Lower leg skin (tissue), 4 donors: ENCODE measurements at regions not wholly inside any gene's neighbourhood (a gene's known extent, or its start where the extent isn't known, plus 50 kb on each side); places are given as distances from the start of the nearest gene placed in this dataset.

Experiments used
- DNase-seq, 2 donors: peaks; one replicate each; pipeline ENCODE4 v3.0.0-alpha.2; 2019; ENCODE audit warnings: low spot score in 2 of 2
- H3K4me3 ChIP-seq: fragments of 200-600 bp; sonication (generic); 2 replicates; pipeline ENCODE4 v1.5.1; 2017; ENCODE audit warnings: mild to moderate bottlenecking, low read depth; ENCODE audit not compliant: poor library complexity, severe bottlenecking
- POLR2A ChIP-seq, 2 donors: fragments of 450-650 bp; IDR thresholded peaks; one replicate each; pipeline ENCODE4 v1.6.1; 2016 to 2017; ENCODE audit warnings: antibody characterized with exemption in 2 of 2, mild to moderate bottlenecking in 1 of 2, moderate library complexity in 1 of 2
- WGBS, 2 donors: methylation state at CpG; one replicate each; pipeline ENCODE4 v1.1.5; 2018; 5-methylcytosine and 5-hydroxymethylcytosine counted together
- intact Hi-C: fragments of 100-400 bp; cut with DNase I; formaldehyde crosslinking; loops from one replicate; pipeline ENCODE4 v1.15.0; 2023; ENCODE audit warnings: low total_unique reads
- TF ChIP-seq, protein P1 (sequence below), 3 donors: fragments of 450-650 bp; IDR thresholded peaks; one replicate each; pipeline ENCODE4 v1.5.1; 2016; ENCODE audit warnings: antibody characterized with exemption in 3 of 3, mild to moderate bottlenecking in 3 of 3, moderate library complexity in 2 of 3

DNA sequence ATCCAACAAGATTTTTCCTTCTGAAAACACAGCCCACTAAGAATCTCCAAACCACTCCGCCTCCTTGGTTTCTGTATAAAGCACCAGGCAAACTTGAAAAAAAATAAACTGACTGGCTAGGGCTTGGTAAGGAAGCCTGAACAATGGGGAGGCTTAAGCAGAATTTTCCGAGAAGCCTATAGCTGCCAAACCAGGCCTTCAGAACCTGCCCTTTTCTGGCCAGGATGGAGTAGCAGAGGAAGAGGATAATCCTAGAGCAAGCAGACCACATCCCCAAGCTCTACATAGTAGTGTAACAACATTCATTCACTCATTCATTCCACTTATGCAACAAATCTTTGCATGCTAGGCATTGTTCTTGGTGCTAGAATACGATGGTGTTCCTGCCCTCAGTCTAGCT is 529.6 kb upstream of the ZEB2 start:
- WGBS, 2 donors = 51 to 52% methylated on average over 3 of the region's 3 CpGs
- intact Hi-C loops = no loop called here
- TF ChIP-seq, protein P1, sequence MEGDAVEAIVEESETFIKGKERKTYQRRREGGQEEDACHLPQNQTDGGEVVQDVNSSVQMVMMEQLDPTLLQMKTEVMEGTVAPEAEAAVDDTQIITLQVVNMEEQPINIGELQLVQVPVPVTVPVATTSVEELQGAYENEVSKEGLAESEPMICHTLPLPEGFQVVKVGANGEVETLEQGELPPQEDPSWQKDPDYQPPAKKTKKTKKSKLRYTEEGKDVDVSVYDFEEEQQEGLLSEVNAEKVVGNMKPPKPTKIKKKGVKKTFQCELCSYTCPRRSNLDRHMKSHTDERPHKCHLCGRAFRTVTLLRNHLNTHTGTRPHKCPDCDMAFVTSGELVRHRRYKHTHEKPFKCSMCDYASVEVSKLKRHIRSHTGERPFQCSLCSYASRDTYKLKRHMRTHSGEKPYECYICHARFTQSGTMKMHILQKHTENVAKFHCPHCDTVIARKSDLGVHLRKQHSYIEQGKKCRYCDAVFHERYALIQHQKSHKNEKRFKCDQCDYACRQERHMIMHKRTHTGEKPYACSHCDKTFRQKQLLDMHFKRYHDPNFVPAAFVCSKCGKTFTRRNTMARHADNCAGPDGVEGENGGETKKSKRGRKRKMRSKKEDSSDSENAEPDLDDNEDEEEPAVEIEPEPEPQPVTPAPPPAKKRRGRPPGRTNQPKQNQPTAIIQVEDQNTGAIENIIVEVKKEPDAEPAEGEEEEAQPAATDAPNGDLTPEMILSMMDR (IDR thresholded peaks at IDR 0.05) = no peak
- TF ChIP-seq POLR2A (IDR thresholded peaks at IDR 0.05) = no peak
- no peak for DNase-seq
- H3K4me3 ChIP-seq = no peak overlapping the region

DNA sequence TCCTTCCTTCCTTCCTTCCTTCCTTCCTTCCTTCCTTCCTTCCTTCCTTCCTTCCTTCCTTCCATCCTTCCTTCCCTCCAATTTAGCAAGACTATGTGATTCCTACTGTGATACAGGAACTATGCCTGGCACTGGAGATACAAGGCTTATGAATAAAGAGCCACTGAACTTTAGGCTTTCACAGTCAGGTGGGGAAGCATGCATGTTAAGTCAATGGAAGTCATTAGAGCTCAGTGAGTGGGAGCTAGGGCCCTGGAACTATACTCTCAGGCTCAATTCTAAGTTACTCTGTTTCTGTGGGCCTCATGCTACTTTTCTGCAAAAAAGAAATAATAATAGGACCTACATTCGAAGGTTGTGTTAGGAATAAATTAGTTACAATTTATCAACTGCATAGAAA is 527.6 kb upstream of the ZEB2 start:
- WGBS, 2 donors = 92 to 100% methylated on average over 1 of the region's 1 CpG
- no peak overlapping the region for H3K4me3 ChIP-seq
- TF ChIP-seq, protein P1 (IDR thresholded peaks at IDR 0.05) = no peak
- no peak for TF ChIP-seq POLR2A (IDR thresholded peaks at IDR 0.05)
- no peak for DNase-seq
- intact Hi-C loops = no loop called here

DNA sequence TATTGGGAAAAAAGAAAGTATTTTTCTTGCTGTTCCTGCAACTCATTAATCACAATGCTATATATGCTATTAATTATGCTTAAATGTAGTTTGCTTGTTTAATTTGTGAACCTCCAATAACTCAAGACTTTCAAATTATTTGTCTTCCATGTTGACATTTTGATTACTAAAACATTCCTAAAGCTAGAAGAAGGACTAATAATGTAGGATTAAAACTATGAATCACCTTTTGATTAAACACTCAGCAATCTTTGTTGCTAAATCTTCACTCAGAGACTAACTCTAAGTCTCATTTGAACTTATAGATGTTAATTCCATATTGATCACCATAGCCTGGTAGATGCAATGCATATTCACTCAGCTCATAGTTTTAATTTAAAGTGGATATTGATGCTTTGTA is 524.6 kb upstream of the ZEB2 start:
- no peak for DNase-seq
- TF ChIP-seq, protein P1 (IDR thresholded peaks at IDR 0.05) = no peak
- TF ChIP-seq POLR2A (IDR thresholded peaks at IDR 0.05) = no peak
- intact Hi-C loops = no loop called here
- no peak overlapping the region for H3K4me3 ChIP-seq

DNA sequence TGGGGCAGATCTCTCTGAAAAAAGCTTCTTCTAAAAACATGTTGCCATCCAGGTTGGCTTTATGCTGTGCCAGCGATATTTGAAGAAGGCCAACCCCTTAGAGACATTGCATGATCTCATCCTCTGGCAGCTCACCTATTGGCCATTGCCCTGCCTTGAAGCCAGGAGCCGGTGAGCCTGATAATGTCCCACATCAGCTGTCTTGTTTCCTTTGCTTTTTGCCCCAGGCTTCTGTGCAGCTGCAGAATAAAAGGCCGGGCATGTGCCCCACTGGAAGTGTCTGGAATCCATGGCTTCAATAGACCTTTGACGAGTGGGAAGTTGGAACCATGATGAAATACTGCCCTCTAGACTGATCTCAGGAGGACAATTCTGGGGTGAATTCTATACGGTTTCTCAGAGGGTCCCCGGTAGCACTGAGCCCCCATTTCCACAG is 523.5 kb upstream of the ZEB2 start:
- WGBS, 2 donors = 45 to 50% methylated on average over 6 of the region's 6 CpGs
- intact Hi-C loops = no loop called here

DNA sequence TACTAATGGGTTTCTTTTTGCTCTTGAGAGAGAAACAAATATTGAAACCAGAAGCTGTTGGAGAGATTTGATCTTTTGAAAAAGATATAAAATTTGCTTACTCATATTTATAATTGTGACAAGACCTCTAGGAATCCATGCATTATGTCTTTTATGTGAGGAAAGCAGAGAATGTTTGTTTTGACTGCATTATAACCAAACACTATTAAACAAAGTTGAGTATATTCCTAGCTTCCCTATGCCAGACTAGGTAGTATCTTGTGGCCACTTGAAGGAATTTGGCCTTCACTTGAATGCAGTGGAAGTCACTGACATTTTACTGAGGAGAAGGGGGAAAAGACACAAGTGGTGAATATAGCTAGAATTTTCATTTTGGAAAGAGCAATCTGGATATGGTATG is 521.8 kb upstream of the ZEB2 start:
- H3K4me3 ChIP-seq = no peak overlapping the region
- intact Hi-C loops = no loop called here
- DNase-seq = no peak

More for the DNA sequence above, 523.5 kb upstream of the ZEB2 start:
- H3K4me3 ChIP-seq = no peak overlapping the region
- no peak for TF ChIP-seq POLR2A (IDR thresholded peaks at IDR 0.05)
- TF ChIP-seq, protein P1 (IDR thresholded peaks at IDR 0.05) = no peak
- no peak for DNase-seq

DNA sequence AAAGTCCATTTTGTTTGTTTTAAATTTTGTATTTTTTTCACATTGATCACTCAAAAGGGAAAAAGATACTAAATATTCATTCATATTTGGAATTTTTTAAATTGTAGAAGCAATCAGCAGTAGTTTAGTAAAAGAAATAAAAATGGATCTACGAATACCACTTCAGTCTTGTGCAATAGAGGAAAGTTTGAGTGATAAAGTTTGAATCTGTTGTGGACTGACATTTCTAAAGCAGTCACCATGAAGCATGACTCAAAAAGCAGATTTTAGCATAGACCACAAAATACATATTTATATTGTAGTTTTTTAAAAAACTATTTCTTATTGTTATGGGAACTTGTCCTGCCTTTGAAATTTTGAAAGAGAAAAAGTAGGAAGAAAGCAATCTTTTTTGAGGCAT is 520.5 kb upstream of the ZEB2 start:
- WGBS, 2 donors = 56 to 72% methylated on average over 1 of the region's 1 CpG

More for the DNA sequence above, 521.8 kb upstream of the ZEB2 start:
- TF ChIP-seq, protein P1 (IDR thresholded peaks at IDR 0.05) = no peak
- no peak for TF ChIP-seq POLR2A (IDR thresholded peaks at IDR 0.05)

More for the DNA sequence above, 520.5 kb upstream of the ZEB2 start:
- no peak for DNase-seq
- intact Hi-C loops = no loop called here
- no peak overlapping the region for H3K4me3 ChIP-seq
- TF ChIP-seq, protein P1 (IDR thresholded peaks at IDR 0.05) = no peak
- TF ChIP-seq POLR2A (IDR thresholded peaks at IDR 0.05) = no peak
